ENCODE measurements at regions not wholly inside any gene's neighbourhood (a gene's known extent, or its start where the extent isn't known, plus 50 kb on each side); places are given as distances from the start of the nearest gene placed in this dataset.
"Not testable (repeated sequence)": the region's sequence is repeated elsewhere in the genome, so short reads cannot be mapped to it uniquely, and the experiment has no call there.

DNA sequence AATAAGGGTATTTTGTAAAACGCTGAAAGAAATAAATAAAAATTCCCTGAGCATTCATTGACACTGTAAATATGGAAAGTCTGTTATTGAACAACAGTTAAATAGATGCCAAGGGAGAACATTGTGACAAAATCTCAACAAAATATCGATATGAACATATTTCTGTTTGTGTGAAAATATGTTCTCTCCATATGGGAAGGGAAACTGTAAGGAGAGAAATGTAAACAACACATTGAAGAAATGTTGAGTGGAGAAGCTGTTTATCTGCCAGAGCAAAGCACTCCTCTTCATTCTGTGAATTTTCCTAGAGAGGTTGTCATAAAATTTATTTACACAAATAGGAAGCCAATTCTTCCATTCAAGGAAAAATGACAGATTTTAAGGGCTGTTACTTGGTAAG lies 57.1 kb upstream of the EOMES start:
- no peak for DNase-seq

DNA sequence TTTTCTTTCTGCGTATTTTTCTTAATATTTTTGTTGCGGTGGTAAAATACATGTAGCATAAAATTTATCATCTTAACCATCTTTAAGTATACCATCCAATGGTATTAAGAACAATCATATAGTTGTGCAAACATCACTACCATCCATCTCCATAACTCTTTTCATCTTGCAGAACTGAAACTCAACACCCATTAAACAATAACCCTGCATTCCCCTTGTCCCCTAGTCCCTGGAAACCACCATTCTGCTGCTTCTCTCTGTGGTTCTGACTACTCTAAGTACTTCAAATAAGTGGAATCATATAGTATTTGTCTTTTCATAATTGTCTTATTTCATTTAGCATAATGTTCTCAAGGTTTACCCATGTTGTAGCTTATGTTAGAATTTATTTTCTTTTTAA lies 67.3 kb upstream of the EOMES start:
- DNase-seq = no peak

DNA sequence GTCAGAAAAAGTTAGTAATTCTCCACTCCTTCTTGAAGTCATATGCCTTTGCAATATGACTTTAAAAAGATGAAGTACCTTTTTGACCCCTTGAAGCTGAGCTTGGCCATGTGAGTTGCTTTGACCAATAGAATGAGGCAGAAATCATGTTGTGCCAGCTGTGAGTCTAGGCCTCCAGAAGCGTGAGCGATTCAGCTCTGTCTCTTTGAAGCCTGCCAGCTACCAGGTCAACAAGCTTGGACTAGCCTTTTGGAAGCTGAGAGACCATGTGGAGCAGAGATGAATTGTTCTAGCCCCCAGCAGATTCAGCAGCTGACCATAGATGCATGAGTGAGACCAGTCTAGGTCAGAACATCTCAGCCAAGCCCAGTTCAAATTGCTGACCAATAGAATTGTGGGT lies 69.8 kb upstream of the EOMES start:
- DNase-seq = no peak

DNA sequence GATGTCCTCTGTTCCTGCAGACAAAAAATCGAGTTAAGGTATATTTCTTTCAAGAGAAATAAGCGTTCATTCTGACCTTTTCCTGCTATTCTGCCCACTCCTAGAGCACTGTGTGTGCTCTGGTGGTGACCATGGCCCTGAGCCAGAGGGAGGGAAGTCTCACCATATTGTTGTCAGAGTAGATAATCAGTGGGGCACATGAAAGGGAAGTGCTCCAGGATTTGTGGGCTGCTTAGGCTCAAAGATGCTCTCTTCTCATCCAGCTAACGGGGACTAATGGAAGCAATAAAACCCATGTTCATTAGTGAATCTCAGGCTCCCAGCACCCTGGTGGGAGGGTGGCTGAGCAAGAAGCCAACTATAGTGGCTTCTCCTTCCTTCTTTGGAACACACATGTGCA lies 70.7 kb upstream of the EOMES start:
- DNase-seq = no peak

DNA sequence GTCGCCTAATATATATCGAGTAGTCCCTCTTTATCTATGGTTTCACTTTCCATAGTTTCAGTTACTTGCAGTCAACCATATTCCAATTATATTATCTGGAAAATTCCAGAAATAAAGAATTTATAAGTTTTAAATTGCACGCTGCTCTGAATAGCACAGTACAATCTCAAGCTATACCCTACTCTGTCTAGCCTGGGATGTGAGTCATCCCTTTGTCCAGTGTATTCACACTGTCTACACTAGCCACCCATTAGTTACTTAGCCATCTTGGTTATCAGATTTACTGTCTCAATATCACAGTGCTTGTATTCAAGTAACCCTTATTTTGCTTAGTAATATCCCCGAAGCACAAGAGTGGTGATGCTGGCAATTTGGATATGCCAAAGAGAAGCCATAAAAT lies 72.1 kb upstream of the EOMES start:
- no peak for DNase-seq

DNA sequence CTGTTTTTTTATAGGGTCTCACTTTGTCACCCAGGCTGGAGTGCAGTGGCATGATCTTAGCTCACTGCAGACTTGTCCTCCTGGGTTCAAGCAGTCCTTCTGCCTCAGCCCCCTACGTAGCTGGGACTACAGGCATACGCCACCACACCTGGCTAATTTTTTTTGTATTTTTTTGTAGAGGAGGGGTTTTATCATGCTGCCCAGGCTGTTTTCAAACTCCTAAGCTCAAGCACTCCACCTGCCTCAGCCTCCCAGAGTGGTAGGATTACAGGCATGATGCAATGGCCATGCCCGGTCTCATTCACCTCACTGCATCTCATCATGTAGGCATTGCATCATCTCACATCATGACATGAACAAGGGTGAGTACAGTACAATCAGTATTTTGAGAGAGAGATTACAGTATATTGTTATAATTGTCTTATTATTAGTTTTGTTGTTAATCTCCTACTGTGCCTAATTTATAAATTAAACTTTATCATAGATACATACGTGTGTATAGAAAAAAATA lies 74.3 kb upstream of the EOMES start:
- no peak for DNase-seq

DNA sequence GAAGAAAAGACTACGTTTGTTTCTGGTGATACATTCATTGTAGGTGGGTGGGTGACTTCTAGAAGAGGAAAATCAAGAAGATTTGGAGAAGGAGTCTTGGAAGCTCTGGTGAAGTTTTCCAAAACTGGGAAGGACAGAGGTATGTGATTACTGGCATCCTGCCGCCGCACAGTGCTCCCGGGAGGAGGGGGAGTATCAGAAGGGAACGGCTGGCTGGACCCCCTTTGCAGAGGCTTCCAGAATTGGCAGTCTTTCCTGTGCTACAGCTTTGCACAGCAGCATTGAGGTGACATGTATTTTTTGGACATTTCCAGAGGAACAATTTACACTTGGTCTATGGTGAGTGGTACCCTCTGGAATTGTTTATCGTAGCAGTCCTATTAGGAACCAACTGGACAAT lies 75.7 kb upstream of the EOMES start:
- no peak for DNase-seq

DNA sequence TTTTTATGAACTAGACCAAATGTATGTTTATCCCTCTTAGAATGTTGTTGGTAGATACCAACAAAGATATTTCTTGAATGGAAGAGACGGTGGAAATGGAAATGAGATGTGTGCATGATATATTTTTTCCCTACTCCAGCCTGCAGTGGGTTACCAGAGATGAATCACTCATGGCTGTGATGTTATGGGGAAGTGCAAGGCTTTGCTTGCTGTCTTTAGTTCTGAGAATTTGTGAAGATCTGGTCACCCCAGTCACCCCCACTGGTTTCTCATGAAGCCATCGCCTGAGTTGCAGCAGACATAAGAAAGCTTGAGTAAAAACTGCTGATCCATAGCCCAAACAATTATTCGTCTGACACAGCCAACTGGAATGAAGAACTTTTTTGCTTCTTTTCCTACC lies 78.1 kb upstream of the EOMES start:
- DNase-seq = no peak

DNA sequence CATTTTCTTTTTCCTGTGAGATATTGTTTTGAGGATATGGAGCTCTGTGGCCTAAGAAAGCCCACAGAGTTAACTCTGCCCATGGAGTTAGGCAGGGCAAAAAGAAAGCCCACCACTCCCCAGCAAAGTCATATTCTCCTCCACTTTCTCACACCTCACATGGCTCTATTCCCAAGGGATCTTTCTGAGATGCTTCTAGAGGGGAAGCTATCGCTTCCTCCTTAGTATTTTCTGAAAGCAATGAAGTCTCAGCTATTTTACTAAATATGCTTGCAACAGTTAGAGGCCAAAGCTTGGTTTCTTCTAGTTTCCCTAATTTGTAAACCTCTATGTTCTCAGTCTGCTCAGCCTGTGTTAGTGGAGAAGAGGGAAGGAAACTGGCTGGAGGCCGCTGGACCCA lies 80.3 kb upstream of the EOMES start:
- no peak for DNase-seq

DNA sequence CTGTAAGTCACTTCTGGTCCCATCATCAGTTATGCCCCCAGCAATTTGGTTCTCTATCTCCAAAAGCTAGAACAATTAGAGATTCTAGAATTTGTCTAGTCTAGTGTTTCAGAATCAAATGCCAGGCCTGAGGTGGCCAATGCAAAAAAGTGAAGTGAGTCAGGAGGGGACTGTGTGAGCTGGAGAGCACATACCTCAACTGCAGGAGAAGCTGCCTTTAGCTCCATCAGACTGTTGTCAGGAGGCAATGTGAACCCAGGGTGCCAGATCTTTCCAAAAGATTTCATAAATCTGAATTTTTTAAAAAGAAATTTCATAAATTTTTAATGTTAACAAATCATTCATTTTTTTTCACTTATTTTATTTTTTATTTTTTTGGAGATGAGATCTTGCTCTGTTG lies 80.7 kb upstream of the EOMES start:
- DNase-seq = no peak

DNA sequence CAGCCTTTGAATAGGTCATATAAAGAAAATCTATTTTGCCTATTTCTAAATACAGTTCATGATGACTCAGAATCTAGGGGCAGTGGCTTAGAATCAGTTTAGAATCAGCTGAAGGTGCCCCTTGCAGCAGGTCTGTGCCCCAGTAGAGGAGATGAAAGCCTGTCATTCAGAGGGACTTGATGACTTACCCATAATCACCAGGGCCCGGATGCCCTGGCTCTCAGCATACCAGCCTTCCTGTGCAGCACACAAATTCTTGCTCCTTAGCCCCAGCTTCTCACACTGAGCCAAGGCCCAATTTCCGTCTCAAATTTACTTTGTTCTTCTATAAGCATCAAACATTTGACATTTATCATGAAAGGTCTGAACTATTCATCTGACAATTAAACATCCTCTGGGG lies 83.2 kb upstream of the EOMES start:
- DNase-seq = no peak

DNA sequence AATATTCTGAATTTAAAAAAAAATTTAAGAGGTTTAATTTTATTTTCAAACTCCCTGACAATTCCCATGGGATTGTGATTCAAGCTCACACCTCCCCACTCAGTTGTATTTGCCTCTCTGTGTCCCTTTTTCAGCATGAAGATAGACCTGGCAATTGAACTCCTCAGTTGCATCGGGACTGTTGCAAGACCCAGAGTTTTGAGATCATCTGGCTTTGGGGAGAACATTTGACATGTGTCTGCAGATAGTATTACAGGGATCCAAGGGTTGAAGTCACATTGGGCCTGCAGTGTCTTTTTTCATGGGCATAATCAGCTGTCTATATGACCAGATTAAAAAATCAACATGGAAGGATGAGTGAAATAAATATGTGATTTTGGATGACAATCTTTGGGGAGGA lies 91.1 kb upstream of the EOMES start:
- DNase-seq = no peak

DNA sequence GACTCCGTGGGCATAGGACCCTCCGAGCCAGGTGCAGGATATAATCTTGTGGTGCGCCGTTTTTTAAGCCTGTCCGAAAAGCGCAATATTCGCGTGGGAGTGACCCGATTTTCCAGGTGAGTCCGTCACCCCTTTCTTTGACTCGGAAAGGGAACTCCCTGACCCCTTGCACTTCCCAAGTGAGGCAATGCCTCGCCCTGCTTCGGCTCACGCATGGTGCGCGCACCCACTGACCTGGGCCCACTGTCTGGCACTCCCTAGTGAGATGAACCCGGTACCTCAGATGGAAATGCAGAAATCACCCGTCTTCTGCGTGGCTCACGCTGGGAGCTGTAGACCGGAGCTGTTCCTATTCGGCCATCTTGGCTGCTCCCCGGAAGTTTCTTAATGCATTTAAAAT lies 99.5 kb upstream of the EOMES start:
- DNase-seq = not testable (repeated sequence)

DNA sequence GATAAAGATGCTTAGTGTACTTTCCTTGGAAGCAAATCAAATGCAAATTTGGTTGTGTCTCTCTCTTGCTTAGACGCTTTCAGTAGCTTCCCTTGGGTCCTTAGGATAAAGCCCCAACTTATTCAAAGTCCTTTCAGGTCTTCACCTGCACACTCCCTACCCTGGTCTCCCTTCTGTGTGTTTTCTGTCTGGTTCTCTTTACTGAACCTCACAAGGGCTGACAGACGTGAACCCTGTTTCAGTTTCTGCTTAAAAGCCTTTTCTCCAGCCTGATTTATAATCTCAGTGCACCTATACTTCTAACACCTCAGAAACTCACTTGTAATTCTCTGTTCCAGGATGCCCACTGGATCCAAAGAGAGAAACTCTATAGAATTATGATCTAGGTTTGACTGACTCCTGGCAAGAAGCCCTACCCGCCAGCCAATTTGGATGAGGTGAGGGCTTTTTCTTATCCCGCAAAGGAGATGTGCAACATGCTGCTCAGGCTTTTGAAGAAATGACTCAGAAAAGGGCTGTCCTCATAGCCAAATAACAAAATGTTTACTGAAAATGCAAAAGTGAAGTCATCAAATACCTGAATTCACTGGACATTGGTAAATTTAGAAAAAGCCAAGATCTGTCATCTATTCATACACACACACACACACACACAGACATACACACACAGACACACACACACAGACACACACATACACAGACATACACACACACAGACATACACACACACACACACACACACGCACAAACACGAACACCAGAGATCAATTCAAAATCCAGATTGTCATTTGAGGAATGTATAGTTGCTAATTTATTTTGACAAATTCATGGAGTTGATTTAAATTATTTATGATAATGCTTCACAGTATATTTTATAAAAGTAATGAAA lies 102.4 kb upstream of the EOMES start:
- DNase-seq = no peak

DNA sequence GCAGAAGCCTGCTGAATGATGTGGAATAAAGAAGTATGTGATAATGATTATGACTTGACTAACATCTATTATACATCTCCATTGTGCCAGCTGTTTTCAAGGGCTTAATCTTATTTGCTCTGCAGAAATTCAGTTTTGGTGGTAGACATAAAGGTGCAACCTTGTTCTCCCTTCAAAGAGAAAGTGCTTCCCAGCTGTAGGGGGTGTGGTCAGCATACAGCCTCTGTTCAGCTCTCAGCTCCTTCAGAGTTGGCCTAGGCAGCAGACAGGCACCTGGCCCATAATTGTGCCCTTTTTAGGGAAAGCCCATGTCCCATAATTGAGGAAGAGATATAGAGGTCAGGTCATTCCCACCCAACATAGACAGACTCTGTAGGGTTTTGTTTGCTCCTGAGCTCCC lies 104.3 kb upstream of the EOMES start:
- DNase-seq = no peak

DNA sequence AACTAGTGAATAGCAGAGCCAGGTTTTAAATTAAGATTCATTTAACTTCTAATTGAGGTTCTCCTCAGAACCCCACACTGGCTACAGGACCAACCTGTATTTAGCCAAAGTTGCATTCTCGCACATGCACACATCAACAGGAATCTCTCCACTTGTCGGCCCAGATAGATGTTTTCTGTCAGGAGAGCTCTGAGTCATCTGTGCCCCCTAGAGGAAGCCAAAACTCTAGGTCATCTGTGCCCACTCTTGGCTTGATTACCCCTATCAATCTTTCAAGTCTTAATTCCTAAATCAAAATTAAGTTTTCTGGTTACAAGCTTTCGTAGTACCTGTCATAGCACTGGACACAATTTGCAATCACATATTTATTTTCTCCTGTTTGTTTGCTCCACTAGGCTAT lies 104.9 kb upstream of the EOMES start:
- DNase-seq = no peak

DNA sequence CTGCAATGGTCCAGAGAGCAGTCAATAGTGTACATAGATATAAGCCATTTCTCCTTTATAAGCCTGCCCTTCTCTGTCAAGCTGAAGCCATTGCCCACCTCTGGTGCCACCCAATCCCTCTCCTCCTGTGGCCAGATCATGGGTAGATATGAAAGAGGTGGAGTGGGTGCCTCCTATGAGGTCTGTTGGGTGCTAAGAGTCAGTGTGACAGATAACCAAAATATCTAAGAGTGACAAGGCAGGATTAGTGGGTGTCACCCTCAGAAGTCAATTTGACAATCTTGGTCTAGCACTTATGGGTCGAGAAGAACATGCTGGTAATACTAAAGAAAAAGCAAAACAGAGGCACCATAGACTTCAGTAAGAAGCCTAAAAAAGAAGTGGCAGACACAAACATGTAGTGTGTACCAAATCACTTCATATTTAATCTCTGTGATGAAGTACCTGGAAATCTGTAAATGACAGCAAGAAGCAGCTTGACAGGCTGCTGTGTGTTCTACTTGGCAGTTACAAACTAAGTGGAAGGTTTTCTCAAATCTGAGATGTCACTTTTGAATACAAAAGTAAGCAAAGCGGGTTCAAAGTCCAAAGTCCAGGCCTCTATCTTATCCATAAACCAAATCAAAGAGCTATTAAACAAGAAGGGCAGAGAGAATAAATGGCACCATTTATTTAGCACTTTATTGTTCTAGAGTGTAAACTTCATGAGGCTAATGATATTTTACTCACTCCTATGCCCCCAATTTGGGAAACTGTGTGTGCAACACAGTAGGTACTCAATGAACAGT lies 118.9 kb upstream of the EOMES start:
- DNase-seq = no peak

DNA sequence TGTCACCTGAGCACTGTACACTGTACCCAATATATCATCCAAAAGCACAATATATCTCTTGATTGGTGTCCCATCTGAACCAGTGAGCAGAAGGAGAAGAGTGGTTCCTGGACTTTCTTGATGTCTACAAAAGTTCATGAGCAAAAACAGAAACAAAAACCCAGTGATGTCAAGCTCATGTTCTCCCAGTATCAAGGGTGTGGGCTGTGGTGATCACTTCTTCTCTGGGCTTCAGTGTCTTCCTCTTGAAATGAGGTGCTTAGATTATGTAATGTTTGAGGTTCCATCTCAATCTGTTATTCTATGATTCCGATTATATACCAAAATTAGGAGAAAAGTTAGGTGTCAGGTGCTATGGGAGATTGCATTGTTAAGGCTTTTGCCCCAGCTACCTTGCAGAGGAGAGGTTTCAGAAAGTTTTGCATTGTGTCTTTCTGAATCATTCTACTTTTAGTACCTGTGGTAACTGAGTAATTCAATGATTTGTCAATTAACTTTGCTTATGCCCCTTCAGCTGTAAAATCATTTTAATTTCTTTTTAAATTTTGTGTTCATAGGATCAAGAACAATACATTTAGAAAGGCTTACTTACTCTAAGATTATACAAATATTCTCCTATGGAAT lies 122.0 kb upstream of the EOMES start:
- DNase-seq = no peak

DNA sequence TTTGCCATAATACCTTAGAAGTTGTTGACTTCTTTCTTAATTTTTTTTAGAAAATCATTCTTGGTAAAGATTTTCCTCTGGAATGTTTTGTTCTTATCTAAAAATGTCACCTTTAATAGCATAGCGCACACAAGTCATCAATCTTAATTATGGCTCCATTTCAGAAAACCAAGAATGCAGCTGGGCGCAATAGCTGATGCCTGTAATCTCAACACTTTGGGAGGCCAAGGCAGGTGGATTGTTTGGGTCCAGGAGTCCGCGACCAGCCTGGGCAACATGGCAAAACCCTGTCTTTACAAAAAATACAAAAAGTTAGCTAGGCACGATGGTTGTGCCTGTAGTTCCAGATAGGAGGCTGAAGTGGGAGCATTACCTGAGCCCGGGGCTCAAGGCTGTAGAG lies 125.6 kb upstream of the EOMES start:
- DNase-seq = no peak

DNA sequence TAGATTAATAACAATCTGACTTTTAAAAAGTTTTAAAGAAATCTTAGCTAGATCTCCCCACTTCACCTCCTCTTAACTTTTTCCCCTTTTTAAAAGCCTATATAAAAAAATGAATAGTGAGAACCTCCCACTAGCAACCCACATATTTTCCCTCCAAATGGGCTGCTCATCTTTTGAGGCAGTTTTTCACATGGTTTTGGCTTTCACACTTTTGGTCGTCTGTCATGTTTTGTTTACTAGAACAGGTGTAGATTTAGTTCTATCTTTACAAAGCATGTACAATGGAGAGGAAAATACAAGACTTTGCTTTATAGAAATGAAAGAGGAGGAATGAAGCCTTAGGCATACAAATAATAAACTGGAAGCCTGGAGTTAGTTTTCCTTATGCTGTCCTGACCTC lies 126.7 kb upstream of the EOMES start:
- DNase-seq = no peak

DNA sequence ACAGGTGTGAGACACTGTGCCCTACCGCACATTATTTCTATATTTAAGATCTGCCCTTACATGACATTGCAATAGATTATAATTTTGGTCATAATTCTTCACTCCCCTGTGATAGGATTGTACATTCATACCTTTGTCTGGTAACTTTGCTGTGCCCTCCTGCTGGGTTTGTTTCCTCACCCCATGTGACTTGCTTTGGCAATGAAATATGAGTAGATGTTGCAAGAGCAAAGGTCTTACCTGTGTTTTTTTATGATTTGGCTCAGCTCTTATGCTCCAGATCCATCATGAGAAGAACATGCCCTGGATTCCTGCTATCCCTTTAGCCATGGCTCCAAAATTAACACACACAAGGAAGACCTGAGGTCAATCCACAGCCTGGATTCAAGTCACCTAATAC lies 137.7 kb upstream of the EOMES start:
- DNase-seq = no peak

DNA sequence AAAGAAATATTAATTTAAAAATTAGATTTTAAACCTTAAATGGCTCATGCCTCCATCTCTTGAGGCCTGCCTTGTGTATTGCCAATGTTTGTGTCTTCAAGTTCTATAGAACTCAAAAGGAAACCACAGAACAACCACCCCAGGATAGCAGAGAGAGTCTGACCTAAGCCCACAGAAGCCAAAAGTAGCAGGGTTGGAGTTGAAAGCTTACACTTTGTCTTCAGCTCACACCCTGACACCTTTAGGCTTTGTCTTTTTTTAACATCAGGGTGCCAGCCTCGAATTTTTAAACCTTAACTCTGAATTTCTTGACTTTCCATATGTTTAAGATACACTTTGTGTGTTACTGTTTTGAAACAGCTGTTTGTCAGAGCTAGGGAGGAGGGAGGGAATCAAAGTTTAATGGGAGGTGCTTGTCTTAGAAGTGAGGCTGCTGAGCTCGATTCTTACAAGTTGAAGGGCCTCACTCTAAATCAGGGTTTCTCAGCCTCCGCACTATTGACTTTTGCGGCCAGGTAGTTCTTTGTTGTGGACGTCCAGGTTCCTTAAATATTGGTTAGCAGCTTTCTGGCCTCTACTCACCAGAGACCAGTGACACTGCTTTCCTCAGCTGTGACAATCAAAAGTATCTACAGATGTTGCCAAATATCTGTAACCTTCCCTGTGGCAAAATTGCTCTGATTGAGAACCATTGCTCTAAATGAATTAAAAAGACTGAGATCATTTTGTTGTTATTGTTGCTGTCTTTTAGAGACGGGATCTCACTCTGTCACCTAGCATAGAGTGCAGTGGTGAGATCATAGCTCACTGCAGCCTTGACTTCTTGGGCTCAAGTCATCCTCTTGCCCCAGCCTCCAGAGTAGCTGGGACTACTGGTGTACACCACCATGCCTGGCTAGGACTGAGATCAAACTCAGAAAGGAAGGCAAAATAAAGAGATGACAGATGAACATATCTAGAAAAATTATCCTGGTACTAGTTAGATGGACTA lies 139.2 kb upstream of the EOMES start:
- no peak for DNase-seq

DNA sequence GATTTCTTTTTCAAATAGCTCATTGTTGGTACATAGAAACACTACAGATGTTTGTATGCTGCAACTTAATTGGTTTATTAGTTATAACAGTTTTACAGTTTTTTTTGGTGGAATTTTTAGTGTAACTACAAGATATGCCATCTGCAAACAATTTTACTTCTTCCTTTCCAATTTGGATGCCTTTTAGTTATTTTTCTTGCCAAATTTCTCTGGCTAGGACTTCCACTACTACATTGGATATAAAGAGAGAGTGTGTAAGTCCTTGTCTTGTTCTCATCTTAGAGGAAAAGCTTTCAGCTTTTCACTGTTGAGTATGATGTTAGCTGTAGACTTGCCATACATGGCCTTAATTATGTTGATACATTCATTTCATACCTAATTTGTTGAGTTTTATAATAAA lies 143.6 kb upstream of the EOMES start:
- DNase-seq = no peak

Measured in inflammatory macrophage treated with lipopolysaccharide for 4 hours (primary cell).